Small intestine (tissue), 7 donors: ENCODE measurements at regions not wholly inside any gene's neighbourhood (a gene's known extent, or its start where the extent isn't known, plus 50 kb on each side); places are given as distances from the start of the nearest gene placed in this dataset.

Experiments used
- DNase-seq, 2 donors: peaks; one replicate each; pipeline versions ENCODE4 v3.0.0 to v3.0.0-alpha.2; 2013
- FAIRE-seq: peaks from 2 replicates; lab custom pipeline; 2012; peaks lifted over from hg19 to GRCh38; lab: Jason Lieb, UNC
- H3K27ac ChIP-seq, 3 donors: one replicate each; pipeline ENCODE4 v1.5.1; 2013; ENCODE audit warnings: low read length in 2 of 3, mild to moderate bottlenecking in 2 of 3, control low read depth in 1 of 3, inconsistent platforms in 1 of 3, low read depth in 1 of 3, moderate library complexity in 1 of 3
- H3K27me3 ChIP-seq, 3 donors: one replicate each; pipeline ENCODE4 v1.6.1; 2013; ENCODE audit warnings: low read length in 3 of 3, inconsistent platforms in 1 of 3; ENCODE audit not compliant: control insufficient read depth in 3 of 3, insufficient read depth in 3 of 3
- H3K36me3 ChIP-seq, 3 donors: one replicate each; pipeline ENCODE4 v1.6.1; 2013; ENCODE audit warnings: low read length in 3 of 3, inconsistent platforms in 1 of 3, low read depth in 1 of 3, mild to moderate bottlenecking in 1 of 3, moderate library complexity in 1 of 3; ENCODE audit not compliant: control insufficient read depth in 3 of 3, insufficient read depth in 2 of 3
- H3K4me1 ChIP-seq, 3 donors: one replicate each; pipeline ENCODE4 v1.6.1; 2013; ENCODE audit warnings: low read length in 2 of 3, inconsistent platforms in 1 of 3, low read depth in 1 of 3, mild to moderate bottlenecking in 1 of 3, moderate library complexity in 1 of 3; ENCODE audit not compliant: control insufficient read depth in 3 of 3, insufficient read depth in 2 of 3
- H3K4me3 ChIP-seq, 3 donors: one replicate each; pipeline ENCODE4 v1.5.1; 2013; ENCODE audit warnings: low read length in 3 of 3, control low read depth in 1 of 3, inconsistent platforms in 1 of 3, low read depth in 1 of 3, mild to moderate bottlenecking in 1 of 3, moderate library complexity in 1 of 3
- H3K9me3 ChIP-seq, 2 donors: one replicate each; pipeline ENCODE4 v1.6.1; 2013; ENCODE audit warnings: low read depth in 1 of 2, low read length in 1 of 2; ENCODE audit not compliant: control insufficient read depth in 2 of 2, insufficient read depth in 1 of 2
- WGBS, 3 donors: extraction: QIAGEN DNeasy Blood & Tissue Kit; methylation state at CpG; one replicate each; pipeline ENCODE4 v1.1.7; 2013; 5-methylcytosine and 5-hydroxymethylcytosine counted together
- donor health status: healthy with polysubstance abuse.
- donor health status: control.
- donor health status: control.
- donor health status: Bipolar disorder and iron deficiency.
- donor health status: healthy.

GRCh38 chr7:109154748-109155147 is 585.1 kb downstream of the DNAJB9 start:
- H3K9me3 ChIP-seq, result no peaks in the 10 kb centered on the region

GRCh38 chr7:109158246-109158645 is 588.6 kb downstream of the DNAJB9 start:
- 63 to 76% (median 70%) methylated on average over 3 of the region's 3 CpGs for WGBS, 3 donors
- Histone ChIP-seq H3K27me3 (no peaks in the 10 kb centered on the region), H3K27ac (no peak overlapping the region), H3K36me3 (no peaks in the 10 kb centered on the region), H3K9me3 (no peaks in the 10 kb centered on the region), H3K4me3 (no peak overlapping the region), H3K4me1 (no peaks in the 10 kb centered on the region)
- FAIRE-seq, result no peak
- DNase-seq, result no peak

More at GRCh38 chr7:109154748-109155147, 585.1 kb downstream of the DNAJB9 start:
- Histone ChIP-seq H3K27me3 (no peaks in the 10 kb centered on the region), H3K4me3 (no peak overlapping the region), H3K4me1 (no peaks in the 10 kb centered on the region), H3K36me3 (no peaks in the 10 kb centered on the region), H3K27ac (no peak overlapping the region)
- no peak for DNase-seq
- FAIRE-seq, result no peak
- WGBS, 3 donors, result 12 to 38% (median 33%) methylated on average over 2 of the region's 2 CpGs

GRCh38 chr7:109176661-109177060 is 607.0 kb downstream of the DNAJB9 start:
- no peak overlapping the region for H3K27ac ChIP-seq
- no peak for FAIRE-seq
- H3K27me3 ChIP-seq, result no peaks in the 10 kb centered on the region
- no peak for DNase-seq
- H3K4me1 ChIP-seq, result no peaks in the 10 kb centered on the region
- peaks cover 0 to under 1% of the 10 kb centered on the region in 2 donors for H3K9me3 ChIP-seq
- no peak overlapping the region for H3K4me3 ChIP-seq
- no peaks in the 10 kb centered on the region for H3K36me3 ChIP-seq

GRCh38 chr7:109178342-109178741 is 608.7 kb downstream of the DNAJB9 start:
- FAIRE-seq, result no peak
- no peak overlapping the region for H3K4me3 ChIP-seq
- no peaks in the 10 kb centered on the region for H3K36me3 ChIP-seq
- H3K27ac ChIP-seq, result no peak overlapping the region
- H3K4me1 ChIP-seq, result no peaks in the 10 kb centered on the region
- no peak for DNase-seq
- H3K27me3 ChIP-seq, result no peaks in the 10 kb centered on the region
- H3K9me3 ChIP-seq, result peaks cover 0 to 11% of the 10 kb centered on the region in 2 donors
- 80 to 93% (median 87%) methylated on average over 2 of the region's 2 CpGs for WGBS, 3 donors

- no peaks in the 10 kb centered on the region for H3K4me1 ChIP-seq
- no peak overlapping the region for H3K4me3 ChIP-seq
- no peaks in the 10 kb centered on the region for H3K36me3 ChIP-seq
- H3K9me3 ChIP-seq, result peaks cover 0 to 11% of the 10 kb centered on the region in 2 donors
- FAIRE-seq (no peak), DNase-seq (no peak)
- 57 to 73% (median 72%) methylated on average over 3 of the region's 3 CpGs for WGBS, 3 donors
- no peak overlapping the region for H3K27ac ChIP-seq
- no peaks in the 10 kb centered on the region for H3K27me3 ChIP-seq
Observed at GRCh38 chr7:109179601-109180000, 609.9 kb downstream of the DNAJB9 start.

GRCh38 chr7:109190766-109191398 is 621.2 kb downstream of the DNAJB9 start:
- no peak for DNase-seq
- Histone ChIP-seq H3K36me3 (no peaks in the 10 kb centered on the region), H3K27me3 (no peaks in the 10 kb centered on the region), H3K9me3 (peaks cover 0 to 1% of the 10 kb centered on the region in 2 donors), H3K4me3 (no peak overlapping the region), H3K4me1 (no peaks in the 10 kb centered on the region), H3K27ac (no peak overlapping the region)
- FAIRE-seq, result no peak
- 88 to 91% (median 88%) methylated on average over 2 of the region's 2 CpGs for WGBS, 3 donors

GRCh38 chr7:109206196-109206595 is 636.5 kb downstream of the DNAJB9 start:
- no peaks in the 10 kb centered on the region for H3K36me3 ChIP-seq
- DNase-seq (no peak), FAIRE-seq (no peak)
- 90 to 98% (median 92%) methylated on average over 2 of the region's 2 CpGs for WGBS, 3 donors
- no peak overlapping the region for H3K4me3 ChIP-seq
- H3K27ac ChIP-seq, result no peak overlapping the region
- H3K27me3 ChIP-seq, result no peaks in the 10 kb centered on the region
- H3K9me3 ChIP-seq, result no peaks in the 10 kb centered on the region
- no peaks in the 10 kb centered on the region for H3K4me1 ChIP-seq

GRCh38 chr7:109213081-109213480 is 643.4 kb downstream of the DNAJB9 start:
- 46 to 69% (median 68%) methylated on average over 3 of the region's 3 CpGs for WGBS, 3 donors

GRCh38 chr7:109215341-109215740 is 645.7 kb downstream of the DNAJB9 start:
- DNase-seq, result no peak
- H3K27me3 ChIP-seq, result no peaks in the 10 kb centered on the region
- WGBS, 3 donors, result 53 to 62% (median 56%) methylated on average over 3 of the region's 3 CpGs
- H3K27ac ChIP-seq, result no peak overlapping the region
- H3K4me1 ChIP-seq, result no peaks in the 10 kb centered on the region
- no peaks in the 10 kb centered on the region for H3K9me3 ChIP-seq
- no peak for FAIRE-seq
- no peak overlapping the region for H3K4me3 ChIP-seq
- H3K36me3 ChIP-seq, result no peaks in the 10 kb centered on the region

More at GRCh38 chr7:109213081-109213480, 643.4 kb downstream of the DNAJB9 start:
- H3K9me3 ChIP-seq, result no peaks in the 10 kb centered on the region
- no peaks in the 10 kb centered on the region for H3K36me3 ChIP-seq
- DNase-seq, result no peak
- H3K4me1 ChIP-seq, result no peaks in the 10 kb centered on the region
- H3K27me3 ChIP-seq, result no peaks in the 10 kb centered on the region
- H3K4me3 ChIP-seq, result no peak overlapping the region
- no peak overlapping the region for H3K27ac ChIP-seq
- no peak for FAIRE-seq
